ENCODE measurements at regions not wholly inside any gene's neighbourhood (a gene's known extent, or its start where the extent isn't known, plus 50 kb on each side); places are given as distances from the start of the nearest gene placed in this dataset.

- TF ChIP-seq, protein P1, sequence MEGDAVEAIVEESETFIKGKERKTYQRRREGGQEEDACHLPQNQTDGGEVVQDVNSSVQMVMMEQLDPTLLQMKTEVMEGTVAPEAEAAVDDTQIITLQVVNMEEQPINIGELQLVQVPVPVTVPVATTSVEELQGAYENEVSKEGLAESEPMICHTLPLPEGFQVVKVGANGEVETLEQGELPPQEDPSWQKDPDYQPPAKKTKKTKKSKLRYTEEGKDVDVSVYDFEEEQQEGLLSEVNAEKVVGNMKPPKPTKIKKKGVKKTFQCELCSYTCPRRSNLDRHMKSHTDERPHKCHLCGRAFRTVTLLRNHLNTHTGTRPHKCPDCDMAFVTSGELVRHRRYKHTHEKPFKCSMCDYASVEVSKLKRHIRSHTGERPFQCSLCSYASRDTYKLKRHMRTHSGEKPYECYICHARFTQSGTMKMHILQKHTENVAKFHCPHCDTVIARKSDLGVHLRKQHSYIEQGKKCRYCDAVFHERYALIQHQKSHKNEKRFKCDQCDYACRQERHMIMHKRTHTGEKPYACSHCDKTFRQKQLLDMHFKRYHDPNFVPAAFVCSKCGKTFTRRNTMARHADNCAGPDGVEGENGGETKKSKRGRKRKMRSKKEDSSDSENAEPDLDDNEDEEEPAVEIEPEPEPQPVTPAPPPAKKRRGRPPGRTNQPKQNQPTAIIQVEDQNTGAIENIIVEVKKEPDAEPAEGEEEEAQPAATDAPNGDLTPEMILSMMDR (IDR thresholded peaks at IDR 0.05) = no peak
- TF ChIP-seq POLR2A (IDR thresholded peaks at IDR 0.05) = no peak
Observed at GRCh38 chr3:81378552-81379293, 382.7 kb downstream of the GBE1 start.
